ENCODE measurements at regions not wholly inside any gene's neighbourhood (a gene's known extent, or its start where the extent isn't known, plus 50 kb on each side); places are given as distances from the start of the nearest gene placed in this dataset.

DNA sequence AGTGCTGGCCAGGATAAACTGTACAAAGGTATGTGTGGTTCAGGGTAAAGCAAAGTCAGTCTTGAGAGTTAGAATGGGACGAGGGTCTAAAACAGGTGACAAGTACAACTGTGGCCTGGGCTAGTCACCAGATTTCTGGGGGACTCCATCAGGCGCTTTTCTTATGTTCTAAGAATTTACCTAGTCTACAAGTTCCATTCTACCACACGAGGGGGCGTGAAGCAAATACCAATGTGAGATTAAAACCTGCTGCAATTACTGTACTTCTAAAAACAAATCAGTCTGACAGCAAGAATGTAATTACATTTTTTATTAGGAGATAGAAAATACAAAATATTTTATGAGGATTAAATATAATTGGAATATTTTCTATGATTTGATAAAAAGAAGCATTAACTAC, 146.5 kb downstream of the ALOX5 start:
- H3K27ac ChIP-seq (ENCODE audit: low read depth, low read length, poor library complexity, severe bottlenecking), result no peak overlapping the region
- no peaks in the 10 kb centered on the region for H3F3A ChIP-seq (ENCODE audit: insufficient read depth, low read length)
- no peaks in the 10 kb centered on the region for H3K79me2 ChIP-seq (ENCODE audit: insufficient read depth, low read length)
- H3K27me3 ChIP-seq (ENCODE audit: insufficient read depth, low read length), result no peaks in the 10 kb centered on the region
- TF ChIP-seq, protein P1, sequence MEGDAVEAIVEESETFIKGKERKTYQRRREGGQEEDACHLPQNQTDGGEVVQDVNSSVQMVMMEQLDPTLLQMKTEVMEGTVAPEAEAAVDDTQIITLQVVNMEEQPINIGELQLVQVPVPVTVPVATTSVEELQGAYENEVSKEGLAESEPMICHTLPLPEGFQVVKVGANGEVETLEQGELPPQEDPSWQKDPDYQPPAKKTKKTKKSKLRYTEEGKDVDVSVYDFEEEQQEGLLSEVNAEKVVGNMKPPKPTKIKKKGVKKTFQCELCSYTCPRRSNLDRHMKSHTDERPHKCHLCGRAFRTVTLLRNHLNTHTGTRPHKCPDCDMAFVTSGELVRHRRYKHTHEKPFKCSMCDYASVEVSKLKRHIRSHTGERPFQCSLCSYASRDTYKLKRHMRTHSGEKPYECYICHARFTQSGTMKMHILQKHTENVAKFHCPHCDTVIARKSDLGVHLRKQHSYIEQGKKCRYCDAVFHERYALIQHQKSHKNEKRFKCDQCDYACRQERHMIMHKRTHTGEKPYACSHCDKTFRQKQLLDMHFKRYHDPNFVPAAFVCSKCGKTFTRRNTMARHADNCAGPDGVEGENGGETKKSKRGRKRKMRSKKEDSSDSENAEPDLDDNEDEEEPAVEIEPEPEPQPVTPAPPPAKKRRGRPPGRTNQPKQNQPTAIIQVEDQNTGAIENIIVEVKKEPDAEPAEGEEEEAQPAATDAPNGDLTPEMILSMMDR (IDR thresholded peaks at IDR 0.05; ENCODE audit: low read length), result peak; percentile 56
- no peak for TF ChIP-seq EZH2 (IDR thresholded peaks at IDR 0.05; ENCODE audit: borderline replicate concordance, low read length)
- H2AFZ ChIP-seq (ENCODE audit: low read length), result no peak overlapping the region
- H3K4me3 ChIP-seq (ENCODE audit: low read depth, low read length, poor library complexity, severe bottlenecking), result no peak overlapping the region
- no peak overlapping the region for H3K4me2 ChIP-seq (ENCODE audit: low read length)
- H4K20me1 ChIP-seq (ENCODE audit: insufficient read depth, low read length), result no peaks in the 10 kb centered on the region
- H3K9ac ChIP-seq (ENCODE audit: low read length), result no peak overlapping the region
- peaks cover 5% of the 10 kb centered on the region for H3K4me1 ChIP-seq (ENCODE audit: insufficient read depth, low read length, severe bottlenecking)
- H3K9me3 ChIP-seq (ENCODE audit: low read length), result no peaks in the 10 kb centered on the region
- H3K9me2 ChIP-seq (ENCODE audit: low read depth, low read length), result no peaks in the 10 kb centered on the region
- H3K36me3 ChIP-seq (ENCODE audit: insufficient read depth, low read length), result no peaks in the 10 kb centered on the region

DNA sequence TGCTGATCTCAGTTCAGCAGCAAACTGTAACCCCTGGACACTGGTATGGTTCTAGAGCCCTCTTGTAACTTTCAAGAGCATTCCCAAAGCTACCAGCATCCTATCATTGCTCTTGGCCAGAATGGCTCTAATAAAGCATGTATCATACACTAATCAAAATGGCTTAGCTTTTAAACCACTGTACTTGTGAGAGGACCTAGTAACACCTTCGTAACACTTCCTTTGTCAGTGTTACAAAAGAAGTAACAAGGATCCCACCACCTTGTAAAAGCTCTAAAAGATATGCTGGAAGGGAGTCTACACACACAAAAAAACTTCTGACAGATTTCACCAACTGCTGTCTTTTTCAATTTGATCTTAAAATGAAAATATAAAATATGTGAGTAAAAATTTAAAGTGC, 144.7 kb downstream of the ALOX5 start:
- no peaks in the 10 kb centered on the region for H3K27me3 ChIP-seq (ENCODE audit: insufficient read depth, low read length)
- H3K4me3 ChIP-seq (ENCODE audit: low read depth, low read length, poor library complexity, severe bottlenecking), result no peak overlapping the region
- peaks cover 5% of the 10 kb centered on the region for H3K4me1 ChIP-seq (ENCODE audit: insufficient read depth, low read length, severe bottlenecking)
- TF ChIP-seq, protein P1 (IDR thresholded peaks at IDR 0.05; ENCODE audit: low read length), result no peak
- TF ChIP-seq EZH2 (IDR thresholded peaks at IDR 0.05; ENCODE audit: borderline replicate concordance, low read length), result no peak
- H3F3A ChIP-seq (ENCODE audit: insufficient read depth, low read length), result no peaks in the 10 kb centered on the region
- H3K36me3 ChIP-seq (ENCODE audit: insufficient read depth, low read length), result no peaks in the 10 kb centered on the region
- H3K9ac ChIP-seq (ENCODE audit: low read length), result no peak overlapping the region
- no peak overlapping the region for H3K27ac ChIP-seq (ENCODE audit: low read depth, low read length, poor library complexity, severe bottlenecking)
- H3K79me2 ChIP-seq (ENCODE audit: insufficient read depth, low read length), result no peaks in the 10 kb centered on the region
- H2AFZ ChIP-seq (ENCODE audit: low read length), result no peak overlapping the region
- no peak overlapping the region for H3K4me2 ChIP-seq (ENCODE audit: low read length)
- no peaks in the 10 kb centered on the region for H3K9me3 ChIP-seq (ENCODE audit: low read length)
- H3K9me2 ChIP-seq (ENCODE audit: low read depth, low read length), result no peaks in the 10 kb centered on the region
- H4K20me1 ChIP-seq (ENCODE audit: insufficient read depth, low read length), result no peaks in the 10 kb centered on the region

DNA sequence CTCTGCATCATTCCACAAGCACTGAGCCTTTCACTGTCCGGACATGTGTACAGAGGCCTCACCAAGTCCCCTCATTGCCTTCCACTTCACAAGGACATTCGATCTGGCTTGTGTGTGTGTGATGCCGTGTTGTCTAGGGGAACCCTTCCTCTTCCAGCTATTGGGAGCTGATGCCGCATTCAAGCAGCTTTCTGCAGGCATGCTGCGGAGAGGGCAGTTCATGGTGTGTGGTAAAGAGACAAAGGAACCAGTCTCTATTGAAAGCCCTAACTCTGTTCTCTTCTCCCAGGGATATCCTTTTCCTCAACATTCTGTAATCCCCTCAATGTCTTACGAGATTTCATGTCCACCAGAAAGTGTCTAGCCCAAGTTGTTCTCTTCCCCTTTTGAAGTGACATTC, 141.6 kb downstream of the ALOX5 start:
- Histone ChIP-seq H4K20me1 (ENCODE audit: insufficient read depth, low read length) (no peaks in the 10 kb centered on the region), H3K9me3 (ENCODE audit: low read length) (no peaks in the 10 kb centered on the region), H3K36me3 (ENCODE audit: insufficient read depth, low read length) (no peaks in the 10 kb centered on the region), H3K4me2 (ENCODE audit: low read length) (no peak overlapping the region), H3K9ac (ENCODE audit: low read length) (no peak overlapping the region), H3K79me2 (ENCODE audit: insufficient read depth, low read length) (no peaks in the 10 kb centered on the region), H3K9me2 (ENCODE audit: low read depth, low read length) (no peaks in the 10 kb centered on the region), H2AFZ (ENCODE audit: low read length) (no peak overlapping the region), H3K27me3 (ENCODE audit: insufficient read depth, low read length) (no peaks in the 10 kb centered on the region), H3K4me1 (ENCODE audit: insufficient read depth, low read length, severe bottlenecking) (no peaks in the 10 kb centered on the region), H3F3A (ENCODE audit: insufficient read depth, low read length) (no peaks in the 10 kb centered on the region), H3K27ac (ENCODE audit: low read depth, low read length, poor library complexity, severe bottlenecking) (no peak overlapping the region), H3K4me3 (ENCODE audit: low read depth, low read length, poor library complexity, severe bottlenecking) (no peak overlapping the region)
- TF ChIP-seq, protein P1 (IDR thresholded peaks at IDR 0.05; ENCODE audit: low read length), result no peak
- no peak for TF ChIP-seq EZH2 (IDR thresholded peaks at IDR 0.05; ENCODE audit: borderline replicate concordance, low read length)
